Activated CD4-positive, alpha-beta T cell treated with anti-CD3 and anti-CD28 coated beads for 36 hours (primary cell): ENCODE measurements at regions not wholly inside any gene's neighbourhood (a gene's known extent, or its start where the extent isn't known, plus 50 kb on each side); places are given as distances from the start of the nearest gene placed in this dataset.
"Not testable (repeated sequence)": the region's sequence is repeated elsewhere in the genome, so short reads cannot be mapped to it uniquely, and the experiment has no call there.

ENCODE experiments used
- ATAC-seq: fragments of 200-7000 bp; cut with Tn5 transposase; one replicate; pipeline ENCODE4 v1.10.0; 2021; ENCODE audit warnings: mild to moderate bottlenecking, moderate library complexity
- CTCF ChIA-PET: fragments of 350-600 bp; sonication (Branson Sonifier 250); formaldehyde crosslinking; loops from one replicate; lab custom pipeline; 2021; ENCODE audit warnings: antibody characterized with exemption; lab: Charles Lee
- POLR2A ChIA-PET: fragments of 350-600 bp; sonication (Branson Sonifier 250); formaldehyde crosslinking; loops from one replicate; lab custom pipeline; 2021; ENCODE audit warnings: antibody characterized with exemption, inconsistent platforms; lab: Charles Lee
- DNase-seq: peaks from one replicate; pipeline ENCODE4 v3.0.0-alpha.2; 2020
- H3K27ac Mint-ChIP-seq: one replicate; pipeline ENCODE4 v1.8.0; 2021; ENCODE audit warnings: mixed read lengths
- H3K27me3 Mint-ChIP-seq: one replicate; pipeline ENCODE4 v1.8.0; 2021; ENCODE audit warnings: mixed read lengths
- H3K36me3 Mint-ChIP-seq: one replicate; pipeline ENCODE4 v1.8.0; 2021; ENCODE audit warnings: low read depth, mixed read lengths
- H3K4me1 Mint-ChIP-seq: one replicate; pipeline ENCODE4 v1.8.0; 2021; ENCODE audit warnings: mixed read lengths
- H3K4me3 Mint-ChIP-seq: one replicate; pipeline ENCODE4 v1.8.0; 2021; ENCODE audit warnings: mild to moderate bottlenecking, moderate library complexity, mixed read lengths
- H3K9me3 Mint-ChIP-seq: one replicate; pipeline ENCODE4 v1.8.0; 2021; ENCODE audit warnings: low read depth, mixed read lengths
- intact Hi-C, 2 experiments: fragments of 100-400 bp; cut with DNase I in 1 of 2; cut with micrococcal nuclease in 1 of 2; formaldehyde crosslinking; loops; one replicate each; pipeline versions ENCODE4 v1.14.2 to v1.15.1; 2022 to 2024; cut with DNase I, micrococcal nuclease

GRCh38 chr13:90246005-90246404 is 1101.5 kb upstream of the MIR17HG start:
- DNase-seq = no peak
- ATAC-seq = no peak
- Mint-ChIP-seq H3K4me1 (no peaks in the 10 kb centered on the region), H3K27me3 (no peaks in the 10 kb centered on the region), H3K9me3 (peaks cover 10% of the 10 kb centered on the region), H3K36me3 (no peaks in the 10 kb centered on the region), H3K4me3 (no peak overlapping the region), H3K27ac (no peak overlapping the region)
- CTCF ChIA-PET = no interaction called here
- intact Hi-C loops = no loop called here
- POLR2A ChIA-PET = no interaction called here

GRCh38 chr13:90246687-90247345 is 1100.7 kb upstream of the MIR17HG start:
- DNase-seq = no peak
- H3K36me3 Mint-ChIP-seq = no peaks in the 10 kb centered on the region
- CTCF ChIA-PET = no interaction called here
- H3K4me3 Mint-ChIP-seq = no peak overlapping the region
- POLR2A ChIA-PET = no interaction called here
- H3K27ac Mint-ChIP-seq = no peak overlapping the region
- no peaks in the 10 kb centered on the region for H3K27me3 Mint-ChIP-seq
- peaks cover 14% of the 10 kb centered on the region for H3K9me3 Mint-ChIP-seq
- no peak for ATAC-seq
- no peaks in the 10 kb centered on the region for H3K4me1 Mint-ChIP-seq
- intact Hi-C loops = no loop called here

GRCh38 chr13:90253806-90254205 is 1093.7 kb upstream of the MIR17HG start:
- no peaks in the 10 kb centered on the region for H3K27me3 Mint-ChIP-seq
- intact Hi-C loops = no loop called here
- H3K4me1 Mint-ChIP-seq = no peaks in the 10 kb centered on the region
- CTCF ChIA-PET = interaction anchor here (0.6 kb wide), 1 partner anchor 43 kb away, joined by 3 read pairs; no protein-coding TSS in a partner anchor
- no peak overlapping the region for H3K4me3 Mint-ChIP-seq
- ATAC-seq (no peak), DNase-seq (no peak)
- H3K9me3 Mint-ChIP-seq = peaks cover 16% of the 10 kb centered on the region
- POLR2A ChIA-PET = no interaction called here
- no peak overlapping the region for H3K27ac Mint-ChIP-seq
- H3K36me3 Mint-ChIP-seq = no peaks in the 10 kb centered on the region

GRCh38 chr13:90254437-90254836 is 1093.0 kb upstream of the MIR17HG start:
- H3K27me3 Mint-ChIP-seq = no peaks in the 10 kb centered on the region
- peaks cover 13% of the 10 kb centered on the region for H3K9me3 Mint-ChIP-seq
- DNase-seq (no peak), ATAC-seq (no peak)
- H3K4me3 Mint-ChIP-seq = no peak overlapping the region
- H3K27ac Mint-ChIP-seq = no peak overlapping the region
- no peaks in the 10 kb centered on the region for H3K4me1 Mint-ChIP-seq
- intact Hi-C loops = no loop called here
- ChIA-PET CTCF (interaction anchor here (0.6 kb wide), 2 partner anchors 44 to 344 kb away, joined by 3 to 4 read pairs; no protein-coding TSS in a partner anchor), POLR2A (no interaction called here)
- no peaks in the 10 kb centered on the region for H3K36me3 Mint-ChIP-seq

- Mint-ChIP-seq H3K9me3 (peaks cover 11% of the 10 kb centered on the region), H3K27ac (no peak overlapping the region), H3K4me1 (no peaks in the 10 kb centered on the region), H3K36me3 (no peaks in the 10 kb centered on the region), H3K27me3 (no peaks in the 10 kb centered on the region), H3K4me3 (no peak overlapping the region)
- ChIA-PET POLR2A (no interaction called here), CTCF (no interaction called here)
- ATAC-seq = no peak
- intact Hi-C loops = no loop called here
- no peak for DNase-seq
Measured at GRCh38 chr13:90256746-90257145, 1090.7 kb upstream of the MIR17HG start.

GRCh38 chr13:90258129-90258528 is 1089.4 kb upstream of the MIR17HG start:
- peaks cover 12% of the 10 kb centered on the region for H3K9me3 Mint-ChIP-seq
- no peaks in the 10 kb centered on the region for H3K27me3 Mint-ChIP-seq
- no peaks in the 10 kb centered on the region for H3K36me3 Mint-ChIP-seq
- POLR2A ChIA-PET = no interaction called here
- no peak for DNase-seq
- H3K27ac Mint-ChIP-seq = no peak overlapping the region
- intact Hi-C loops = no loop called here
- H3K4me3 Mint-ChIP-seq = no peak overlapping the region
- CTCF ChIA-PET = interaction anchor here (1.4 kb wide), 1 partner anchor 13 kb away, joined by 6 read pairs; no protein-coding TSS in a partner anchor
- no peaks in the 10 kb centered on the region for H3K4me1 Mint-ChIP-seq
- ATAC-seq = no peak

GRCh38 chr13:90261343-90261742 is 1086.1 kb upstream of the MIR17HG start:
- Mint-ChIP-seq H3K27me3 (no peaks in the 10 kb centered on the region), H3K9me3 (peaks cover 6% of the 10 kb centered on the region), H3K36me3 (no peaks in the 10 kb centered on the region), H3K4me1 (no peaks in the 10 kb centered on the region), H3K4me3 (no peak overlapping the region), H3K27ac (no peak overlapping the region)
- intact Hi-C loops = no loop called here
- ChIA-PET CTCF (no interaction called here), POLR2A (no interaction called here)
- DNase-seq (no peak), ATAC-seq (no peak)

GRCh38 chr13:90270226-90270625 is 1077.3 kb upstream of the MIR17HG start:
- no peaks in the 10 kb centered on the region for H3K4me1 Mint-ChIP-seq
- no peak overlapping the region for H3K27ac Mint-ChIP-seq
- intact Hi-C loops = no loop called here
- H3K27me3 Mint-ChIP-seq = no peaks in the 10 kb centered on the region
- H3K4me3 Mint-ChIP-seq = no peak overlapping the region
- no peak for ATAC-seq
- no peaks in the 10 kb centered on the region for H3K36me3 Mint-ChIP-seq
- H3K9me3 Mint-ChIP-seq = peaks cover 4% of the 10 kb centered on the region
- ChIA-PET CTCF (interaction anchor here (1.3 kb wide), 1 partner anchor 11 kb away, joined by 6 read pairs; no protein-coding TSS in a partner anchor), POLR2A (no interaction called here)
- no peak for DNase-seq

GRCh38 chr13:90272356-90272755 is 1075.1 kb upstream of the MIR17HG start:
- no peaks in the 10 kb centered on the region for H3K36me3 Mint-ChIP-seq
- ATAC-seq = no peak

GRCh38 chr13:90276216-90276615 is 1071.3 kb upstream of the MIR17HG start:
- no peak for ATAC-seq
- H3K27me3 Mint-ChIP-seq = no peaks in the 10 kb centered on the region
- H3K9me3 Mint-ChIP-seq = peaks cover 4% of the 10 kb centered on the region
- intact Hi-C loops = no loop called here
- H3K4me1 Mint-ChIP-seq = no peaks in the 10 kb centered on the region
- no peak overlapping the region for H3K4me3 Mint-ChIP-seq
- H3K36me3 Mint-ChIP-seq = no peaks in the 10 kb centered on the region
- DNase-seq = no peak
- no peak overlapping the region for H3K27ac Mint-ChIP-seq
- CTCF ChIA-PET = no interaction called here
- POLR2A ChIA-PET = interaction anchor here (0.7 kb wide), 1 partner anchor 9 kb away, joined by 3 read pairs; no protein-coding TSS in a partner anchor

More at GRCh38 chr13:90272356-90272755, 1075.1 kb upstream of the MIR17HG start:
- intact Hi-C loops = no loop called here
- no peaks in the 10 kb centered on the region for H3K4me1 Mint-ChIP-seq
- H3K27me3 Mint-ChIP-seq = no peaks in the 10 kb centered on the region
- ChIA-PET CTCF (interaction anchor here (0.7 kb wide), 1 partner anchor 8 kb away, joined by 4 read pairs; no protein-coding TSS in a partner anchor), POLR2A (no interaction called here)
- no peak for DNase-seq
- H3K4me3 Mint-ChIP-seq = no peak overlapping the region
- no peak overlapping the region for H3K27ac Mint-ChIP-seq
- peaks cover 4% of the 10 kb centered on the region for H3K9me3 Mint-ChIP-seq

- H3K27ac Mint-ChIP-seq = not testable (repeated sequence)
Measured at GRCh38 chr13:90278231-90278630, 1069.3 kb upstream of the MIR17HG start.

GRCh38 chr13:90281709-90282108 is 1065.8 kb upstream of the MIR17HG start:
- ChIA-PET POLR2A (no interaction called here), CTCF (no interaction called here)
- intact Hi-C loops = no loop called here
- ATAC-seq (no peak), DNase-seq (no peak)
- Mint-ChIP-seq H3K4me3 (no peak overlapping the region), H3K27me3 (no peaks in the 10 kb centered on the region), H3K9me3 (peaks cover 4% of the 10 kb centered on the region), H3K36me3 (no peaks in the 10 kb centered on the region), H3K4me1 (no peaks in the 10 kb centered on the region), H3K27ac (no peak overlapping the region)

More at GRCh38 chr13:90278231-90278630, 1069.3 kb upstream of the MIR17HG start:
- H3K9me3 Mint-ChIP-seq, CTCF ChIA-PET, H3K36me3 Mint-ChIP-seq, H3K4me3 Mint-ChIP-seq, POLR2A ChIA-PET, ATAC-seq, intact Hi-C loops, H3K27me3 Mint-ChIP-seq, H3K4me1 Mint-ChIP-seq, DNase-seq: not testable (repeated sequence)
